BJ (cell line): ENCODE measurements at regions not wholly inside any gene's neighbourhood (a gene's known extent, or its start where the extent isn't known, plus 50 kb on each side); places are given as distances from the start of the nearest gene placed in this dataset.
A peak's percentile ranks its signal among the peaks of the same experiment; 100 is the strongest.

Experiments
- CTCF ChIA-PET: fragments of 350-600 bp; formaldehyde crosslinking; extraction: SDS; loops from one replicate; lab custom pipeline; 2021; ENCODE audit warnings: antibody characterized with exemption, inconsistent platforms; lab: Yijun Ruan, JAX
- POLR2A ChIA-PET: fragments of 300-600 bp; sonication (Branson Sonifier 250); formaldehyde crosslinking; extraction: SDS; loops from one replicate; lab custom pipeline; 2021; ENCODE audit warnings: antibody characterized with exemption; lab: Charles Lee
- DNase-seq: peaks from one replicate; pipeline ENCODE4 v3.0.0-alpha.2; 2011; ENCODE audit warnings: low read depth
- H3K27me3 ChIP-seq: 2 replicates; pipeline ENCODE4 v1.6.0; 2011; ENCODE audit warnings: low read length; ENCODE audit not compliant: control insufficient read depth, insufficient read depth
- H3K36me3 ChIP-seq: 2 replicates; pipeline ENCODE4 v1.5.1; 2011; ENCODE audit warnings: low read length; ENCODE audit not compliant: control insufficient read depth, insufficient read depth
- H3K4me3 ChIP-seq: 2 replicates; pipeline ENCODE4 v1.5.1; 2011; ENCODE audit warnings: low read depth, mild to moderate bottlenecking, control low read depth, low read length
- CTCF ChIP-seq: IDR thresholded peaks from 2 replicates; pipeline ENCODE4 v1.5.1; 2011; ENCODE audit warnings: low read depth, mild to moderate bottlenecking, control low read depth, inconsistent platforms, low read length, moderate library complexity; ENCODE audit not compliant: insufficient read depth

- no peak for DNase-seq
- H3K27me3 ChIP-seq: no peaks in the 10 kb centered on the region
- no peak for TF ChIP-seq CTCF
- ChIA-PET CTCF (interaction anchor here (1.1 kb wide), 1 partner anchor 154 kb away, joined by 3 read pairs; no protein-coding TSS in a partner anchor), POLR2A (no interaction called here)
- no peak overlapping the region for H3K4me3 ChIP-seq
- no peaks in the 10 kb centered on the region for H3K36me3 ChIP-seq
Measured at GRCh38 chr4:17170131-17170530, 271.7 kb upstream of the LDB2 start.

GRCh38 chr4:17169699-17170098 is 271.3 kb upstream of the LDB2 start:
- TF ChIP-seq CTCF: no peak
- CTCF ChIA-PET: interaction anchor here (1.1 kb wide), 1 partner anchor 154 kb away, joined by 3 read pairs; no protein-coding TSS in a partner anchor
- no peaks in the 10 kb centered on the region for H3K27me3 ChIP-seq
- H3K36me3 ChIP-seq: no peaks in the 10 kb centered on the region
- no peak for DNase-seq
- no peak overlapping the region for H3K4me3 ChIP-seq
- POLR2A ChIA-PET: no interaction called here

- TF ChIP-seq CTCF: no peak
- ChIA-PET POLR2A (no interaction called here), CTCF (interaction anchor here (0.7 kb wide), 1 partner anchor 70 kb away, joined by 5 read pairs; no protein-coding TSS in a partner anchor)
Measured at GRCh38 chr4:17168571-17168970, 270.1 kb upstream of the LDB2 start.

GRCh38 chr4:17166954-17167353 is 268.5 kb upstream of the LDB2 start:
- CTCF ChIA-PET: interaction anchor here (0.9 to 1.1 kb wide), 2 partner anchors 38 to 157 kb away, joined by 3 to 4 read pairs; no protein-coding TSS in a partner anchor
- no peak overlapping the region for H3K4me3 ChIP-seq
- no peaks in the 10 kb centered on the region for H3K27me3 ChIP-seq
- no peak for TF ChIP-seq CTCF
- POLR2A ChIA-PET: no interaction called here
- no peak for DNase-seq
- no peaks in the 10 kb centered on the region for H3K36me3 ChIP-seq

More at GRCh38 chr4:17168571-17168970, 270.1 kb upstream of the LDB2 start:
- Histone ChIP-seq H3K27me3 (no peaks in the 10 kb centered on the region), H3K4me3 (no peak overlapping the region), H3K36me3 (no peaks in the 10 kb centered on the region)
- DNase-seq: peak; percentile 17

- Histone ChIP-seq H3K27me3 (no peaks in the 10 kb centered on the region), H3K4me3 (no peak overlapping the region), H3K36me3 (no peaks in the 10 kb centered on the region)
- POLR2A ChIA-PET: no interaction called here
- CTCF ChIA-PET: no interaction called here
- no peak for DNase-seq
- TF ChIP-seq CTCF: no peak
Measured at GRCh38 chr4:17165286-17165685, 266.8 kb upstream of the LDB2 start.
